HEK293 (cell line): ENCODE measurements at regions not wholly inside any gene's neighbourhood (a gene's known extent, or its start where the extent isn't known, plus 50 kb on each side); places are given as distances from the start of the nearest gene placed in this dataset.

ENCODE experiments used
- CTCF ChIA-PET: fragments of 350-600 bp; formaldehyde crosslinking; extraction: SDS; loops from one replicate; lab custom pipeline; 2021; ENCODE audit warnings: antibody characterized with exemption; lab: Yijun Ruan, JAX
- POLR2A ChIA-PET: fragments of 300-600 bp; formaldehyde crosslinking; extraction: SDS; loops from one replicate; lab custom pipeline; 2020; ENCODE audit warnings: antibody characterized with exemption, inconsistent platforms; lab: Yijun Ruan, JAX
- H3K27ac ChIP-seq: fragments of 200-500 bp; sonication (Bioruptor generic); 2 replicates; pipeline ENCODE4 v1.5.1; 2014; ENCODE audit warnings: low read depth, low read length, control low read depth, inconsistent platforms; ENCODE audit errors: extremely low read depth
- H3K36me3 ChIP-seq, 2 experiments: fragments of 200-500 bp in 1 of 2; sonication (Bioruptor generic) in 1 of 2; 1 replicate in 1 of 2; 2 replicates in 1 of 2; pipeline ENCODE4 v1.5.1; 2014 to 2017; ENCODE audit warnings: inconsistent platforms in 2 of 2, low read length in 2 of 2; ENCODE audit not compliant: control insufficient read depth in 2 of 2, insufficient read depth in 1 of 2
- H3K4me1 ChIP-seq: fragments of 200-500 bp; sonication (Bioruptor generic); 2 replicates; pipeline ENCODE4 v1.5.1; 2014; ENCODE audit warnings: mild to moderate bottlenecking, low read length, inconsistent platforms; ENCODE audit not compliant: control insufficient read depth, insufficient read depth
- H3K4me3 ChIP-seq: 2 replicates; pipeline ENCODE4 v1.5.1; 2011; ENCODE audit warnings: low read depth, mild to moderate bottlenecking, control low read depth, low read length, moderate library complexity
- H3K9me3 ChIP-seq: fragments of 200-500 bp; sonication (Bioruptor generic); 2 replicates; pipeline ENCODE4 v1.5.1; 2014; ENCODE audit warnings: low read depth, low read length, inconsistent platforms; ENCODE audit not compliant: control insufficient read depth, insufficient read depth
- EGR2 ChIP-seq: fragments of 450-650 bp; formaldehyde crosslinking; IDR thresholded peaks from 2 replicates; pipeline ENCODE4 v1.5.1; 2016; ENCODE audit warnings: low read depth, missing biosample characterization, missing genetic modification characterization
- KLF9 ChIP-seq: fragments of 450-650 bp; formaldehyde crosslinking; IDR thresholded peaks from 2 replicates; pipeline ENCODE4 v1.5.1; 2016; ENCODE audit warnings: missing biosample characterization, missing genetic modification characterization, low read depth
- OSR2 ChIP-seq: fragments of 450-650 bp; formaldehyde crosslinking; IDR thresholded peaks from 2 replicates; pipeline ENCODE4 v1.5.1; 2016; ENCODE audit warnings: missing biosample characterization, missing genetic modification characterization
- TRIM28 ChIP-seq: IDR thresholded peaks from 2 replicates; pipeline ENCODE4 v1.6.1; 2011; ENCODE audit warnings: low read length, control low read depth, borderline replicate concordance
- ZFP37 ChIP-seq: fragments of 450-650 bp; formaldehyde crosslinking; IDR thresholded peaks from 2 replicates; pipeline ENCODE4 v1.5.1; 2016; ENCODE audit warnings: missing biosample characterization, missing genetic modification characterization
- ZNF133 ChIP-seq: fragments of 450-650 bp; formaldehyde crosslinking; IDR thresholded peaks from 2 replicates; pipeline ENCODE4 v1.5.1; 2016; ENCODE audit warnings: missing biosample characterization, missing genetic modification characterization
- ZNF155 ChIP-seq: fragments of 450-650 bp; formaldehyde crosslinking; IDR thresholded peaks from 2 replicates; pipeline ENCODE4 v1.5.1; 2016; ENCODE audit warnings: missing biosample characterization, missing genetic modification characterization
- ZNF391 ChIP-seq: fragments of 450-650 bp; formaldehyde crosslinking; IDR thresholded peaks from 2 replicates; pipeline ENCODE4 v1.5.1; 2016; ENCODE audit warnings: low read depth, missing biosample characterization, missing genetic modification characterization, borderline replicate concordance
- ZNF394 ChIP-seq: fragments of 450-650 bp; formaldehyde crosslinking; IDR thresholded peaks from 2 replicates; pipeline ENCODE4 v1.5.1; 2016; ENCODE audit warnings: missing biosample characterization, missing genetic modification characterization, mild to moderate bottlenecking, moderate library complexity, borderline replicate concordance
- ZNF423 ChIP-seq: fragments of 450-650 bp; formaldehyde crosslinking; IDR thresholded peaks from 2 replicates; pipeline ENCODE4 v1.5.1; 2016; ENCODE audit warnings: missing biosample characterization, missing genetic modification characterization
- ZNF426 ChIP-seq: fragments of 450-650 bp; formaldehyde crosslinking; IDR thresholded peaks from 2 replicates; pipeline ENCODE4 v1.5.1; 2017; ENCODE audit warnings: missing biosample characterization, missing genetic modification characterization, mild to moderate bottlenecking, inconsistent platforms, moderate library complexity
- ZNF48 ChIP-seq: fragments of 450-650 bp; formaldehyde crosslinking; IDR thresholded peaks from 2 replicates; pipeline ENCODE4 v1.5.1; 2016; ENCODE audit warnings: missing biosample characterization, missing genetic modification characterization
- ZNF501 ChIP-seq: fragments of 450-650 bp; formaldehyde crosslinking; IDR thresholded peaks from 2 replicates; pipeline ENCODE4 v1.5.1; 2016; ENCODE audit warnings: missing biosample characterization, missing genetic modification characterization
- ZNF514 ChIP-seq: fragments of 450-650 bp; formaldehyde crosslinking; IDR thresholded peaks from 2 replicates; pipeline ENCODE4 v1.5.1; 2016; ENCODE audit warnings: missing biosample characterization, missing genetic modification characterization
- ZNF529 ChIP-seq: fragments of 450-650 bp; formaldehyde crosslinking; IDR thresholded peaks from 2 replicates; pipeline ENCODE4 v1.5.1; 2017; ENCODE audit warnings: missing genetic modification characterization, missing biosample characterization; ENCODE audit not compliant: insufficient replicate concordance
- ZNF571 ChIP-seq: fragments of 450-650 bp; formaldehyde crosslinking; IDR thresholded peaks from 2 replicates; pipeline ENCODE4 v1.5.0; 2017; ENCODE audit warnings: missing biosample characterization, missing genetic modification characterization
- ZNF610 ChIP-seq: fragments of 450-650 bp; formaldehyde crosslinking; IDR thresholded peaks from 2 replicates; pipeline ENCODE4 v1.5.1; 2016; ENCODE audit warnings: missing biosample characterization, missing genetic modification characterization, borderline replicate concordance
- ZNF626 ChIP-seq: fragments of 450-650 bp; sonication (Bioruptor Pico); formaldehyde crosslinking; IDR thresholded peaks from 2 replicates; pipeline ENCODE4 v1.5.1; 2018; ENCODE audit warnings: missing biosample characterization, missing genetic modification characterization, inconsistent platforms
- ZNF677 ChIP-seq: fragments of 450-650 bp; IDR thresholded peaks from 2 replicates; pipeline ENCODE4 v1.5.0; 2018; ENCODE audit warnings: missing biosample characterization, mild to moderate bottlenecking, missing genetic modification characterization, moderate library complexity
- ZNF791 ChIP-seq: fragments of 450-650 bp; formaldehyde crosslinking; IDR thresholded peaks from 2 replicates; pipeline ENCODE4 v1.5.1; 2016; ENCODE audit warnings: missing biosample characterization, missing genetic modification characterization
- ZSCAN23 ChIP-seq: fragments of 450-650 bp; formaldehyde crosslinking; IDR thresholded peaks from 2 replicates; pipeline ENCODE4 v1.5.1; 2016; ENCODE audit warnings: missing biosample characterization, missing genetic modification characterization
- ZSCAN30 ChIP-seq: fragments of 450-650 bp; IDR thresholded peaks from 2 replicates; pipeline ENCODE4 v1.5.1; 2018; ENCODE audit warnings: missing biosample characterization, mild to moderate bottlenecking, missing genetic modification characterization, moderate library complexity
- TF ChIP-seq, protein P1 (sequence below): fragments of 450-650 bp; formaldehyde crosslinking; IDR thresholded peaks from 2 replicates; pipeline ENCODE4 v1.5.1; 2016; ENCODE audit warnings: missing biosample characterization, missing genetic modification characterization
- TF ChIP-seq, protein P2 (sequence below): fragments of 450-650 bp; formaldehyde crosslinking; IDR thresholded peaks from 2 replicates; pipeline ENCODE4 v1.5.1; 2016; ENCODE audit warnings: missing biosample characterization, missing genetic modification characterization
- TF ChIP-seq, protein P3 (sequence below): fragments of 450-650 bp; IDR thresholded peaks from 2 replicates; pipeline ENCODE4 v1.5.1; 2018; ENCODE audit warnings: missing biosample characterization, mild to moderate bottlenecking, missing genetic modification characterization
- TF ChIP-seq, protein P4 (sequence below): fragments of 450-650 bp; formaldehyde crosslinking; IDR thresholded peaks from 2 replicates; pipeline ENCODE4 v1.5.1; 2016; ENCODE audit warnings: missing biosample characterization, missing genetic modification characterization

DNA sequence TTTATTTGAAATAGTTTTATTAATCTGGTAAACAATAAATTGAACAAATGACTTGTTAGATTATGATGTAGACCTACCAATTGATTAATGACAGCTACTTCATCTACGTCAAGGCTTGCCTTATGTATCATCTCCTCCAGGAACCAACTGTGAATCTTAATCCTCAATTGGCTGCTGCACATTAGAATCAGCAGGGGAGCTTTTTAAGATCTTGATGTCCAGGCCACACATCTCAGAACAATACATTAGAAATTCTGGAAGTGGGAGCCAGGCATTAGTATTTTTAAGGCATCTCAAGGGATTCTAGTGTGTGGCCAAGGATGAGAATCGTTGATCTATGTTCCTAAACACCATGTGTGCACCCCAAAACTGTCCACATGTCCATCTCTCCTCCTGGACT is 52.0 kb upstream of the LYPLAL1 start:
- Histone ChIP-seq H3K27ac (no peak overlapping the region), H3K9me3 (no peaks in the 10 kb centered on the region)
- TF ChIP-seq ZNF133 (tag by site-specific recombination): no peak
- TF ChIP-seq, protein P1, sequence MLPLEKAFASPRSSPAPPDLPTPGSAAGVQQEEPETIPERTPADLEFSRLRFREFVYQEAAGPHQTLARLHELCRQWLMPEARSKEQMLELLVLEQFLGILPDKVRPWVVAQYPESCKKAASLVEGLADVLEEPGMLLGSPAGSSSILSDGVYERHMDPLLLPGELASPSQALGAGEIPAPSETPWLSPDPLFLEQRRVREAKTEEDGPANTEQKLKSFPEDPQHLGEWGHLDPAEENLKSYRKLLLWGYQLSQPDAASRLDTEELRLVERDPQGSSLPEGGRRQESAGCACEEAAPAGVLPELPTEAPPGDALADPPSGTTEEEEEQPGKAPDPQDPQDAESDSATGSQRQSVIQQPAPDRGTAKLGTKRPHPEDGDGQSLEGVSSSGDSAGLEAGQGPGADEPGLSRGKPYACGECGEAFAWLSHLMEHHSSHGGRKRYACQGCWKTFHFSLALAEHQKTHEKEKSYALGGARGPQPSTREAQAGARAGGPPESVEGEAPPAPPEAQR (tag by site-specific recombination): no peak
- TF ChIP-seq ZFP37: no peak
- no peak for TF ChIP-seq ZSCAN30 (tag by site-specific recombination)
- TF ChIP-seq ZNF610 (tag by site-specific recombination): no peak
- TF ChIP-seq ZNF501: no peak
- TF ChIP-seq ZNF391 (tag by site-specific recombination): no peak
- TF ChIP-seq, protein P2, sequence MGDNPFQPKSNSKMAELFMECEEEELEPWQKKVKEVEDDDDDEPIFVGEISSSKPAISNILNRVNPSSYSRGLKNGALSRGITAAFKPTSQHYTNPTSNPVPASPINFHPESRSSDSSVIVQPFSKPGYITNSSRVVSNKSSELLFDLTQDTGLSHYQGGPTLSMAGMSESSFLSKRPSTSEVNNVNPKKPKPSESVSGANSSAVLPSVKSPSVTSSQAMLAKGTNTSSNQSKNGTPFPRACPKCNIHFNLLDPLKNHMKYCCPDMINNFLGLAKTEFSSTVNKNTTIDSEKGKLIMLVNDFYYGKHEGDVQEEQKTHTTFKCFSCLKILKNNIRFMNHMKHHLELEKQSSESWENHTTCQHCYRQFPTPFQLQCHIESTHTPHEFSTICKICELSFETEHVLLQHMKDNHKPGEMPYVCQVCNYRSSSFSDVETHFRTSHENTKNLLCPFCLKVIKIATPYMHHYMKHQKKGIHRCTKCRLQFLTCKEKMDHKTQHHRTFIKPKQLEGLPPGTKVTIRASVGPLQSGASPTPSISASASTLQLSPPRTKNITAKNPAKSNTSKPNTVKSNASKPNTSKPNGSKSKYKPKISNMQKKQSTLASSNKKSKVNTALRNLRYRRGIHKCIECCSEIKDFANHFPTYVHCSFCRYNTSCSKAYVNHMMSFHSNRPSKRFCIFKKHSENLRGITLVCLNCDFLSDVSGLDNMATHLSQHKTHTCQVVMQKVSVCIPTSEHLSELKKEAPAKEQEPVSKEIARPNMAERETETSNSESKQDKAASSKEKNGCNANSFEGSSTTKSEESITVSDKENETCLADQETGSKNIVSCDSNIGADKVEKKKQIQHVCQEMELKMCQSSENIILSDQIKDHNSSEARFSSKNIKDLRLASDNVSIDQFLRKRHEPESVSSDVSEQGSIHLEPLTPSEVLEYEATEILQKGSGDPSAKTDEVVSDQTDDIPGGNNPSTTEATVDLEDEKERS (tag by site-specific recombination): no peak
- no peak for TF ChIP-seq EGR2 (tag by site-specific recombination)
- no peak for TF ChIP-seq TRIM28
- no peak for TF ChIP-seq ZNF571 (tag by site-specific recombination)
- no peak for TF ChIP-seq ZSCAN23 (tag by site-specific recombination)
- no peak for TF ChIP-seq ZNF426 (tag by site-specific recombination)
- TF ChIP-seq, all 188 proteins: peak for 0
- no peaks in the 10 kb centered on the region for H3K36me3 ChIP-seq
- H3K4me3 ChIP-seq: no peak overlapping the region
- no peaks in the 10 kb centered on the region for H3K4me1 ChIP-seq
- ChIA-PET POLR2A (no interaction called here), CTCF (no interaction called here)

DNA sequence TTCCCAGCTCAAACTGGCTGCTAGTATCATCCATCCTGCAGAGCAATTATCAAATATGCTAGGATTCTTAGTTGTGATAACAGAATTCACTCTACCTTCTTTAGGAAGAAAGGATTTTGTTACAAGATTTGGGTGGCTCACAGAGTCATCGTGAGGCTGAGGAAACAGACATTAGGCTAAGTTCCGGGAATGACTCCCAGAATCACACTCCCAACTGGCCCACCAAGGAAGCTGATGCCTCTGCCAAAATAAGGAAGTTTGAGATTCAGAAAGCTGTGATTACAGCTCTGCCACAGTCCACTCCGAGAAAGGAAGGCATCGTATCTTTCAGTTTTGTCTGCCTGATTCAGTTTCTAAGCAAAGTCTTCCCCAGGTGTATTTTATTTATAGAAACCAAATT is 50.6 kb upstream of the LYPLAL1 start:
- POLR2A ChIA-PET: no interaction called here
- no peak overlapping the region for H3K4me3 ChIP-seq
- H3K36me3 ChIP-seq: no peaks in the 10 kb centered on the region
- no peaks in the 10 kb centered on the region for H3K9me3 ChIP-seq
- CTCF ChIA-PET: no interaction called here
- TF ChIP-seq ZNF514: no peak
- no peak for TF ChIP-seq ZNF791 (tag by site-specific recombination)
- TF ChIP-seq, protein P3, sequence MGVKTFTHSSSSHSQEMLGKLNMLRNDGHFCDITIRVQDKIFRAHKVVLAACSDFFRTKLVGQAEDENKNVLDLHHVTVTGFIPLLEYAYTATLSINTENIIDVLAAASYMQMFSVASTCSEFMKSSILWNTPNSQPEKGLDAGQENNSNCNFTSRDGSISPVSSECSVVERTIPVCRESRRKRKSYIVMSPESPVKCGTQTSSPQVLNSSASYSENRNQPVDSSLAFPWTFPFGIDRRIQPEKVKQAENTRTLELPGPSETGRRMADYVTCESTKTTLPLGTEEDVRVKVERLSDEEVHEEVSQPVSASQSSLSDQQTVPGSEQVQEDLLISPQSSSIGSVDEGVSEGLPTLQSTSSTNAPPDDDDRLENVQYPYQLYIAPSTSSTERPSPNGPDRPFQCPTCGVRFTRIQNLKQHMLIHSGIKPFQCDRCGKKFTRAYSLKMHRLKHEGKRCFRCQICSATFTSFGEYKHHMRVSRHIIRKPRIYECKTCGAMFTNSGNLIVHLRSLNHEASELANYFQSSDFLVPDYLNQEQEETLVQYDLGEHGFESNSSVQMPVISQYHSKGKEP (tag by site-specific recombination): no peak
- TF ChIP-seq ZNF529 (tag by site-specific recombination): no peak
- TF ChIP-seq ZNF155: no peak
- TF ChIP-seq KLF9: no peak
- TF ChIP-seq, protein P4, sequence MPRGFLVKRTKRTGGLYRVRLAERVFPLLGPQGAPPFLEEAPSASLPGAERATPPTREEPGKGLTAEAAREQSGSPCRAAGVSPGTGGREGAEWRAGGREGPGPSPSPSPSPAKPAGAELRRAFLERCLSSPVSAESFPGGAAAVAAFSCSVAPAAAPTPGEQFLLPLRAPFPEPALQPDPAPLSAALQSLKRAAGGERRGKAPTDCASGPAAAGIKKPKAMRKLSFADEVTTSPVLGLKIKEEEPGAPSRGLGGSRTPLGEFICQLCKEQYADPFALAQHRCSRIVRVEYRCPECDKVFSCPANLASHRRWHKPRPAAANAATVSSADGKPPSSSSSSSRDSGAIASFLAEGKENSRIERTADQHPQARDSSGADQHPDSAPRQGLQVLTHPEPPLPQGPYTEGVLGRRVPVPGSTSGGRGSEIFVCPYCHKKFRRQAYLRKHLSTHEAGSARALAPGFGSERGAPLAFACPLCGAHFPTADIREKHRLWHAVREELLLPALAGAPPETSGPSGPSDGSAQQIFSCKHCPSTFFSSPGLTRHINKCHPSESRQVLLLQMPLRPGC (tag by site-specific recombination): no peak
- no peak for TF ChIP-seq ZNF48 (tag by site-specific recombination)
- TF ChIP-seq ZNF394 (tag by site-specific recombination): no peak
- no peak for TF ChIP-seq OSR2 (tag by site-specific recombination)
- no peak for TF ChIP-seq ZNF626 (tag by site-specific recombination)
- TF ChIP-seq ZNF423 (tag by site-specific recombination): no peak
- TF ChIP-seq ZNF677 (tag by site-specific recombination): no peak
- no peaks in the 10 kb centered on the region for H3K4me1 ChIP-seq
- no peak overlapping the region for H3K27ac ChIP-seq
